ENCODE measurements at regions not wholly inside any gene's neighbourhood (a gene's known extent, or its start where the extent isn't known, plus 50 kb on each side); places are given as distances from the start of the nearest gene placed in this dataset.
"Not testable (repeated sequence)": the region's sequence is repeated elsewhere in the genome, so short reads cannot be mapped to it uniquely, and the experiment has no call there.

- no peak for DNase-seq
Measured at GRCh38 chr3:6242104-6242503, 618.8 kb upstream of the GRM7 start.

- DNase-seq: no peak
Measured at GRCh38 chr3:6248528-6248927, 612.4 kb upstream of the GRM7 start.

- DNase-seq: no peak
Measured at GRCh38 chr3:6249679-6250078, 611.2 kb upstream of the GRM7 start.

GRCh38 chr3:6250167-6250566 is 610.7 kb upstream of the GRM7 start:
- DNase-seq: no peak

- no peak for DNase-seq
Measured at GRCh38 chr3:6251612-6252400, 609.1 kb upstream of the GRM7 start.

DNA sequence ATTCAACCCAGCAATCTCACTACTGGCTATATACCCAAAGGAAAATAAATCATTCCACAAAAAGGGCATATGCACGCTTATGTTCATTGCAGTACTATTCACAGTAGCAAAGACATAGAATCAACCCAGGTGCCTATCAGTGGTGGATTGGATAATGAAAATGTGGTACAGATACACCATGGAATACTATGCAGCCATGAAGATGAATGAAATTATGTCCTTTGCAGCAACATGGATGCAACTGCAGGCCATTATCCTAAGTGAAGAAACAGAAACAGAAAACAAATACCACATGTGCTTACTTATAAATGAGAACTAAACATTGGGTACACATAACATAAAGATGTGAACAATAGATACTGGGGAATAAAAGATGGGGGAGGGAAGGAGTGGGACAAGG is 606.4 kb upstream of the GRM7 start:
- no peak for DNase-seq

DNA sequence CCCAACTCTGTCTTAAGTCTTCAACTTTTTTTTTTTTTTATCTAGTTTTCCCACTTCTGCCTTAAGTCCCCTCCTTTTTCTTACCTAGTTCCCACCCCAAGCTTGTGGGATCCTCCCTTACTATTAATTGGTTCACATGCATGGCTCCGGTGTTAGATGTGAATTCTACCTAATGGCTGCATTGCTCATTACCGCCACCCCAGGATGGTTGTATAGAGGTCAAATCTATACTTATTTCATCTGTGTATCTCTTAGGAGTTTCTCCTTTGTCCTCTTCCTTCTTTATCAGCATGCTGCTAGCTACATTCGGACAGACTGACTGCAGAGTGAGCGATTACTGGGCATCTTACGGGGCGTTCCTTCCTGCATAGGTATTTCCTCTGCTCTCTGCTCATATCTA is 605.7 kb upstream of the GRM7 start:
- DNase-seq: no peak

GRCh38 chr3:6260551-6261191 is 600.2 kb upstream of the GRM7 start:
- DNase-seq: no peak

DNA sequence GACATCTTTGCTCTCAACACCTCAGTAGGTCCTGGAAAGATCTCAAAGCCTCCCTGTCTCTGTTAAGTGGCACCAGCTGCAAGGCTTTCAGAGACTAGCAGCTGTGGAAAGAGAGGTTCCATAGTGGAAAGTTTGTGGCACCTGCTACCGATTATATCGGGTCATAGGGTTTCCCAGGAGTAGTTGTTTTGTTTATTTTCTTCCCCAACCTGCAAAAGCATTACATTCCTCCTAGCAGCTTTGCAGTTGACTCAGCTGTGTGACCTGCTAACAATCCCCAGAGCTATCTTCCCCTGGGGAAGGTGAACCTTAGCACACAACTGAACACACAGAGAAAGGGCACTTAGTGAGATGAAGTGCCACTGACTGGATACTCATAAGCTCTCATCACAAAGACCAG is 598.9 kb upstream of the GRM7 start:
- DNase-seq: no peak

DNA sequence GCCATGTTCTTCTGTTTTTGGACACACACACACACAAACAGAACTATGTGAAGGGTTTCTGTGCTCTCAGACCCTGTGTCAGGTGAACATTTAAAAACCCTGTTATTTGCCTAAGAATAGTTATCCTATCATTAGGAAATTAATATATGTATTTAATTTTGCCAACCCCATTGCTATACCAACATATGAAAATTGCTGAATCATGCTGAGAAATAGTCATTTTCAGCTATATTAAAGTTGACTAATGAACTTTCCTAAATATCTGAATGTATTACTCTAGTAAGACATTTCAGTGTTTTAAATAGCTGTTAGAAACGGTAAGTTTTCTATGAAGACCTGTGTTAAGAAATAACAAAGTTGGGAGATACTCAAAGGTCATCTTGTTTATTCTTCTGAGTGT is 596.9 kb upstream of the GRM7 start:
- no peak for DNase-seq

DNA sequence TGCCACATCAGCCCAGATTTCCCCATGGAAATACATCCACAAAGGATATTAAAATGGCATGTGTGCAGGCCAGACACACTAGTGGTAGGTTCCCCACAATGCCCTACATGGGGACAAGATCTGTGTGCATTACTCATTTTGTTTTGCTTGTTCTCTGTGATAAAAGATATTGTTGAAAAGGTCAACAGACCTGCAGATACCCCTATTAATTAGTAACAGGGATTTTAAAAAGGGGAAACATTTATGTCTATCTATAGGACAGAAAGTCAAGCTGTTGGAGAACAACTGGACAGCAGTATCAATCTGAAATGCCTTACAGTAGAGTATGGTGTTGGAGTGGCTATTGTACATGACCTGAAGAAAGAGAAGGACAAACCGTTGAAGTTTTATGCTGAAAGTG is 596.0 kb upstream of the GRM7 start:
- no peak for DNase-seq

- no peak for DNase-seq
Measured at GRCh38 chr3:6266135-6266534, 594.8 kb upstream of the GRM7 start.

DNA sequence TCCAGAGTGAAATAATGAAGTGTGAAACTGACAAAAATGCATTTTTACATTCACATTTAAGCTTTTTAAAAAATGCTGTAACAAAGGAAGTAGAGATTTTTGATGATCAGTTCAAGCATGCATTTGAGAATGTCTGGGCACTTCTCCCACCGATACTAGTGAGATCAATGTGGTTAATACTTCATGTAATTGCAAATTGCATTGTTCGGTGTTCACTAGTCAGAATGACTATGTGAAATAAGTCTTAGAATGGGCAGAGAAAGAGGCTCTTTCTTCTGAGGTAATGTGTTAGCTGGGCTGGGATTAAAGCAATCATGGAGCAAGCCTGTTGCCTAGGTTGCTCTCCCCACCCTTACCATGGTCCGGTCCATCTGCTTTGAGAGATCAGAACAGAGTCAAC is 587.0 kb upstream of the GRM7 start:
- no peak for DNase-seq

DNA sequence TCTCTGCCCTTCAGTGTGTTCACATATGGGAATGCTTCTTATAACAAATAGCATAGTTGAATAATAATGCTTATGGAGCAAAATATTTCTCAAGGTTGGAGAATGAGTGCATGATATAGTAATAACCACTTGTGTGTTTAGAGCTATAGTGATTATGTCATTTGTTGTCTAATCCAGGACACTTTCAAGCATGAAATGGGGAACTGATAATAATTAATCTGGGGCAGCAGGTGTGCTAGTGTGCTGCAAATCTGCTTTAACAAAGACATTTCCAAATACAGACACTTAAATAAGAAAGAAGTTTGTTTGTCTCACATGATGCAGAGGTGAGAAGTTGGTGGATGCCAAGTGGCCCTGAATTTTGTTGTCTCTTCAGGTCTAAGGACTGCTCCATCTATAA is 579.3 kb upstream of the GRM7 start:
- DNase-seq: no peak

GRCh38 chr3:6282918-6283317 is 578.0 kb upstream of the GRM7 start:
- DNase-seq: no peak

DNA sequence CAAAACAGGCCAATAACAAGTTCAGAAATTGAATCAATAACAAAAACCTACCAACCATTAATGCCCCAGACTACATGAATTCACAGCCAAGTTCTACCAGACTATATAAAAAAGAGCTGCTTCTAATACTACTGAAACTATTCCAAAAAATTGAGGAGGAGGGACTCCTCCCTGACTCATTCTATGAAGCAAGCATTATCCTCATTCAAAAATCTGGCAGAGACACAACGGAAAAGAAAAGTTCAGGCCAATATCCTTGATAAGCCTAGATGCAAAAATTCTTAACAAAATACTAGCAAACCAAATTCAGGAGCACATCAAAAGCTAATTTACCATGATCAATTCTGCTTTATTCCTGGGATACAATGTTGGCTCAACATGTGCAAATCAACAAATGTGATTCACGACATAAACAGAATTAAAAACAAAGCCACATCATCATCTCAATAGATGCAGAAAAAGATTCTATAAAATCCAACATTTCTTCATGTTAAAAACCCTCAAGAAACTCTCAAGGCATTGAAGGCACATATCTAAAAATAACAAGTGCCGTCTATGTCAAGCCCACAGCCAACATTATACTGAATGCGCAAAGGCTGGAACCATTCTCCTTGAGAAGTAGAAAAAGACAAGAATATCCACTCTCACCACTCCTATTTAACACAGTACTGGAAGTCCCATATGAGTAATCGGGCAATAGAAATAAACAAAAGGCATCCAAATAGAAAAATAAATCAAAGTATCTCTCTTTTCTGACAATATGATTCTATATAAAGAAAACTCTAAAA is 573.6 kb upstream of the GRM7 start:
- no peak for DNase-seq

DNA sequence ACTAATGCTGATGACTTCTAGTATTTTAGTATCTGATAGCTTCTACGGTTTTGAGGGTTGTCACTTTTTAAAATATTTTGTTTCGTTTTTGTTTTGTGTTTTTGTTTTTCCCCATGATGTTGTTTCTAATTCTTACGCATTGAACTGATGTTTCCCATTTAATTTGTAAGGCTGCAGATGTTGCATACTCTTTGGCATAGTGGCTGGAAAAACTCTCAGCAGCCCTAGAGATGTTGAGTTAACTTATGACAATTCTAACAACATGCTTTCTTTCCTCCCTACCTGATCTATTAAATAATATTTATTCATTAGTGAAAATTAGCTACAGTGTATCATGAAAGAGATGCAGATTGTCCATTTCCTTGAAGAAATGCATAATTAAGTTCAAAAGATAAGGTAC is 559.3 kb upstream of the GRM7 start:
- DNase-seq: no peak

DNA sequence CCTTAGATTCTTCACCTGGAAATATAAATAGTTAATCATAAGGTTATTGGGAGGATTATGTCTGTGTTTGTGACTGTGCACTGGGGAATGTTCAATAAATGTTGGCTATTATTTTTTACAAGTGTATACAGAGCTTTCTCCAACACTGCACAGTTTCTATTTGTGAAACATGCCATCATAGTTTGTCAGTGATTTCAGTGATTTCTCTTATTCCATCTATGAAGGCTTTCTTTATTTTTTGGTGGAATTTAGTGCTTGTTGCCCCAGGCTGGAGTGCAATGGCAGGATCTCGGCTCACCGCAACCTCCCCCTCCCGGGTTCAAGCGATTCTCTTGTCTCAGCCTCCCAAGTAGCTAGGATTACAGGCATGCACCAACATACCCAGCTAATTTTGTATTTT is 545.0 kb upstream of the GRM7 start:
- no peak for DNase-seq

DNA sequence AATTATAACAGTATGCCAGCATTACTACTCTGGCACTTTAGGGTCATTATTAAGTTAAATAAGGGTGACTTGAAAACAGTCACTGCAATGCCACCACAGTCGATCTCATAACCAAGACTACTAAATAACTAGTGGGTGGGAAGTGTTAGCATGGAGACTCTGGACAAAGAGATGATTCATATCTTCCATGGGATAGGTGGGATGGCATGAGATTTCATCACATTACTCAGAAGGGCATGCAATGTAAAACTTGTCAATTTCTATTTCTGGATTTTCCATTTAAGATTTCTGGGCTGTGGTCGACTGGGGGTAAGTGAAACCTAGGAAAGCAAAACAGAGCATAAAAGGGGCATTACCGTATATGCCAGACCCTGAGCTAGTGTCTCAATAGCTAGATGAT is 538.9 kb upstream of the GRM7 start:
- no peak for DNase-seq

DNA sequence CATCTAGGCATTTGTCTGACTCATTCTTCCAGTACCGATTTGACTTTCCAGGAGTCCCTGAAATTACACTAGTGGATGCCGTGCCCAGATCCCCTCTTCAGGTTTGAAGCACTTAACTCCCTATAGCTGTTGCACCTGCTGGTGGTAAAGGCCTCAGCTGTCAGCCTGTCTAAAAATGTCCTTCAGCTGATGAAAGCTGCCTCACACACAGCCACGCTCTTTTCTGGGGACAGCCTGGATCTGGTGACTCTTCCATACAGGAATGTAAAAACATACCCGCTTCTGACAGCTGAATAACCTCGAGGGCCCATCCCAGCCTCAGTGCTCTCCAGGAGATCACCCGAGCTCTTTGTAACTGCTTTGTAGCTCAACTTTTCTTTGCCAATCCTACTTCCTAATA is 534.1 kb upstream of the GRM7 start:
- no peak for DNase-seq

- not testable (repeated sequence) for DNase-seq
Measured at GRCh38 chr3:6340980-6341325, 520.0 kb upstream of the GRM7 start.

DNA sequence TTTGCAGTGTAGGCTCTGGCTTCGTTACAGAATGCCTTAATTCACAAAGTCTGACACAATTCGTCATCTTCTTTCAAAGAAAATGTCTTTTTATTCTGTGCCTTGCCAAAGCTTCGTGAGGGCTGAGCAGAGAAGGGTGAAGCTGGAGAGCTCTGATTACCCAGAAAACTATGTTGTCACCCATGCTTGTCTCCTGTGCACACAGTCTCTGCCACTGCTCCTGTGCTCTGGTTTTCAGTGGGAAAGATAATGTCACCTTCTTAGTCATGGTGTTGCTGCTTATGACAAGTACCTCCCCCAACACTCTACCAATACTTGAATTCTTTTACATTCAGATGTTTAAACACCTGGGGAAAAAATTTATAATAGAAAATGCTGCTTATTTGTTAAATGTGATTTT is 509.2 kb upstream of the GRM7 start:
- no peak for DNase-seq

DNA sequence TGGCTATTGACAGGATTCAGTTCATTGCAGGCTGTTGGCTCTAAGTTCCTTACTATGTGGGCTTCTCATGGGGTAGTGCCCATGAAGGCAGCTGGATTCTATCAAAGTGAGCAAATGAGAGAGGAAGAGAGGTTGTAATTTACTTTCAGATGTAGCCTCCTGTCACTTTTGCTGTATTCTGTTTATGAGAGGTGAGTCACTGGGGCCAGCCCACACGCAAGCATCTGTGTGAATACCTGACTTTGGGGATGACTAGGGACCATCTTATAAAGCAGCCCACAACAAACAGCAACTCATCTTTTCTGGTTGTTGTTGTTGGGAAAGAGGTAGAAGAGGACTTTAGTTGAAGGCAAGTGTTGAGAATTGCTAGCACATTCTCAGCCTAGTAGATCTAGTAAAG is 506.3 kb upstream of the GRM7 start:
- no peak for DNase-seq

GRCh38 chr3:6362406-6362805 is 498.5 kb upstream of the GRM7 start:
- no peak for DNase-seq
